ENCODE measurements at regions not wholly inside any gene's neighbourhood (a gene's known extent, or its start where the extent isn't known, plus 50 kb on each side); places are given as distances from the start of the nearest gene placed in this dataset.

- TF ChIP-seq CTCF (IDR thresholded peaks at IDR 0.05; ENCODE audit: extremely low read depth in 1 of 2, insufficient read depth in 1 of 2, low read depth in 1 of 2, low read length in 2 of 2) (no peak), POLR2A (IDR thresholded peaks at IDR 0.05; ENCODE audit: low read depth, low read length) (no peak), EZH2 (IDR thresholded peaks at IDR 0.05; ENCODE audit: borderline replicate concordance, low read depth, low read length, severe bottlenecking) (no peak)
Measured at GRCh38 chr7:81624021-81624592, 145.7 kb downstream of the HGF start.
